UCSD-AML1 (cell line): ENCODE measurements at regions not wholly inside any gene's neighbourhood (a gene's known extent, or its start where the extent isn't known, plus 50 kb on each side); places are given as distances from the start of the nearest gene placed in this dataset.

Experiments
- DNase-seq: peaks from one replicate; lab custom pipeline; 2025; ENCODE audit not compliant: unreplicated experiment; lab: John Stamatoyannopoulos, UW

DNA sequence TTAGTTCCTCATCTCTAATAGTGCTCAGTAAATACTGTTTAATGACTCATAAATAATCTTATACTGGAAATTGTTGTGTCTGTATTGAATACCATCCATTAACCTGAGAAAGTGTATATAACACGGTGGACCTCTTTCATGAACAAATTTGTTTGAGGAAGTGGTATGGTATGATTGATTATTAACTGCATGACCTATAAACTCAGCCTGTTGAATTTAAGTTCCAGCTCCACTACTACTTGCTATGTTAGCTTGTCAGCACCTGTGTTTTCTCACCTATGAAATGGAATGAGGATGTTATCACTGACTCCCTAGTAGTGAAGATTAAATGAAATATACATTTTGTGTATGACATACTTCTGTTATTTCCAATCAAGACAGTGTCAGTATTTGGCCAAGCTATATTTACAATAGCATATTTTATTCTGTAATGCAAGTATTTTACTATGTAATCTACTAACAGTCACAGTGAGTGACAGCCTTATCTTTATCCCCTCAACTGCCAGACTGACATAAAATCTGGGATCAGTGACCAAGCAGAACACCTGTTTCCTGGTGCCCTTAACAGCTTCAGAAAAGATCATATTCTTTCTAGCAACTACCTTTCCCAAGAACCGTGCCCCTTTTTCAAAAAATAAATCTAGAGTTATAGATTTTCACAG is 77.3 kb upstream of the ITGA1 start:
- DNase-seq: no peak

- no peak for DNase-seq
Measured at GRCh38 chr5:52710972-52711596, 76.6 kb upstream of the ITGA1 start.

DNA sequence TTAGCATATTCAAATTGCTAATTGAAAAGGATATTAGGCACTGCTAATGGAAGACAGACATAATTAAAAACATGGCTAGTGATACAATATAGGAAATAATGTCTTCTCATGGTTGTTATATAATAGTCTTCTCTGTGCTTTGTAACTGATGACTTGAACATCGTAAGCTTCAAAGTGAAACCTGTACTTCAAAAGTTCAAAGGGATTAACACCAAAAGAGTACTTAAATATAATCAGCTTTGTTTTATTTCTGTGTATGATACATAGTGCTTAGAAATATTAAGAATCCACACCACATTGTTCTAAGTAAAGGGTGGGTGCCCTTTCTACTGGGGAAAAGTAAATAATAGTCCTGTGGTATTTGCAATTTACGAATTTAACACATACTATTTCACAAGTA is 75.4 kb upstream of the ITGA1 start:
- no peak for DNase-seq

GRCh38 chr5:52725065-52725746 is 62.5 kb upstream of the ITGA1 start:
- no peak for DNase-seq

GRCh38 chr5:52725808-52726207 is 61.9 kb upstream of the ITGA1 start:
- no peak for DNase-seq

DNA sequence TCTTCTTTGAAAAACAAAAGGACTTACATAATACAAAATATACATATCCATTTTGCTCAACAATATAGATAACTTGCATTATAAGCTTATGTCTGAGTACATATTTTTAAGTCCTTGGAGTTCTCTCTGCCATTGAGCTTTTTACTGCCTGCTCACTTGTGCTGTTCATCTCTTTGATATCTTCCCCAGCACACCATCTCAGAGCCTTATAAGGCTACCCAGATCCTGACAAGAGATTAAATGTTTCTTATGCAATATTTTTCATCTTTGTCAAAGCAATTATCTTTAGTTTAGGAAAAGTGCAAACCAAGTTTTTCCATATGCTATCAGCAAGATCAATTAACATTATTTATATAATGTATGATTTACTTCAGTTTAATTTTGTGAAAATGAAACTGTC is 60.7 kb upstream of the ITGA1 start:
- DNase-seq: no peak

GRCh38 chr5:52727576-52727975 is 60.1 kb upstream of the ITGA1 start:
- no peak for DNase-seq

GRCh38 chr5:52728224-52728623 is 59.5 kb upstream of the ITGA1 start:
- no peak for DNase-seq

- no peak for DNase-seq
Measured at GRCh38 chr5:52728686-52729085, 59.0 kb upstream of the ITGA1 start.

- no peak for DNase-seq
Measured at GRCh38 chr5:52731274-52732027, 56.3 kb upstream of the ITGA1 start.

DNA sequence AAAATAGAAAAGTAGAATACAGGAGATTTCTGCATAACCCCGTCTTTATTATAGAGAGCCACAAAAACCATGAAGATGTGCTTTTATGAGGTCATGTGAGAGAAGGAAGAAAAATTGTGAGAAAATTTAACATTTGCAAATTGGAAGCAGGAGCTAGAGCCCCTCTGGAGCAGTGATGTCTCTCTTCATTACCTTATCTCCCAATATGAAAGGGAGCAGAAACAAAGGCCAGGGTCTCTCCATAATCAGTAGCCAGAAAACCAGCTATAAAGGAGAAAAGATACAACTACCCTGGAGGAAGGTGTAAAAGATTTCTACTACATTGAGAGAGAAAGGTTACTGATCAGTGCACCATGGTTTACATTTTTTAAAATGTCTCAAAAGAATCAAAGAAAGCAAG is 53.2 kb upstream of the ITGA1 start:
- DNase-seq: no peak

GRCh38 chr5:52735139-52735538 is 52.6 kb upstream of the ITGA1 start:
- no peak for DNase-seq
